ENCODE measurements at regions not wholly inside any gene's neighbourhood (a gene's known extent, or its start where the extent isn't known, plus 50 kb on each side); places are given as distances from the start of the nearest gene placed in this dataset.

DNA sequence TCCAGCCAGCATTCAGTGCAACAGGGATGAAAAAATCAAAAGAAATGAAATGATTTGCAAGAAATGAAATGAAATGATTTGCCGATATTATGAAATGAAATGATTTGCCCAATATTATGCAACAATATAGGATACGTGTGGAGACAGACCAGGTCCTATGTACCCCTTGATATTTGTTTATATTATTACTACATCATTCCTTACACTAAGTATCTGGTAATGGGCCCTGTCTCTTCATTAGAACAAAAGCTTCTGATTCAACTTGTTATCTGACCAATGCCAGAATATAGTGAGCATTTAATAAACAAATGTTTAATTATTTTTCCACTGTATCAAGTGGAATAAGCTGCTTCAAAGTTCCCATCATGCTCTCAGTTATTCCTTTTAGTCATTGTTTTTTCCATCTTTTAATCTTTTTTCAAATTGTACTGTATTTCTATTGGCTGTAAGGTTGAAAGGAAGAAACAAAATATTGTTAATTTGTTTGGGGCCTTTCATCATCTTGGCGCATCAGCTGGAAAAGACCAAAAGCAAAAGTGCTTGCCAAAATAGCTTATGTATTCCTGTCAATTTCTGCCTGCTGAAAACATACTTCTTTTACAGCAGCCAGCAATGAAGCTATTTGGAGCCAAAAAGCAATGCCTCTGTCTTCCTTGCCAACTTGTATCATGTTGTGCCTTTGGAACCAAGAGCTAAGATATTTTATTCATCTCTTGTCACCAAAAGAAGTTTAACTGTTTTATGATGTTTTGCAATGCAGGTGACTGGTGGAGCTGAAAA is 2314.9 kb downstream of the LRRC4C start:
- H3K4me1 ChIP-seq (ENCODE audit: low read depth) = no peaks in the 10 kb centered on the region
- ATAC-seq = no peak
- TF ChIP-seq, protein P1, sequence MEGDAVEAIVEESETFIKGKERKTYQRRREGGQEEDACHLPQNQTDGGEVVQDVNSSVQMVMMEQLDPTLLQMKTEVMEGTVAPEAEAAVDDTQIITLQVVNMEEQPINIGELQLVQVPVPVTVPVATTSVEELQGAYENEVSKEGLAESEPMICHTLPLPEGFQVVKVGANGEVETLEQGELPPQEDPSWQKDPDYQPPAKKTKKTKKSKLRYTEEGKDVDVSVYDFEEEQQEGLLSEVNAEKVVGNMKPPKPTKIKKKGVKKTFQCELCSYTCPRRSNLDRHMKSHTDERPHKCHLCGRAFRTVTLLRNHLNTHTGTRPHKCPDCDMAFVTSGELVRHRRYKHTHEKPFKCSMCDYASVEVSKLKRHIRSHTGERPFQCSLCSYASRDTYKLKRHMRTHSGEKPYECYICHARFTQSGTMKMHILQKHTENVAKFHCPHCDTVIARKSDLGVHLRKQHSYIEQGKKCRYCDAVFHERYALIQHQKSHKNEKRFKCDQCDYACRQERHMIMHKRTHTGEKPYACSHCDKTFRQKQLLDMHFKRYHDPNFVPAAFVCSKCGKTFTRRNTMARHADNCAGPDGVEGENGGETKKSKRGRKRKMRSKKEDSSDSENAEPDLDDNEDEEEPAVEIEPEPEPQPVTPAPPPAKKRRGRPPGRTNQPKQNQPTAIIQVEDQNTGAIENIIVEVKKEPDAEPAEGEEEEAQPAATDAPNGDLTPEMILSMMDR (IDR thresholded peaks at IDR 0.05) = no peak
- H3K9me3 ChIP-seq = no peaks in the 10 kb centered on the region
- H3K36me3 ChIP-seq (ENCODE audit: low read depth) = no peaks in the 10 kb centered on the region
- H3K4me3 ChIP-seq = no peak overlapping the region
- DNase-seq = no peak
- intact Hi-C loops (cut with DNase I, micrococcal nuclease) = no loop called here

DNA sequence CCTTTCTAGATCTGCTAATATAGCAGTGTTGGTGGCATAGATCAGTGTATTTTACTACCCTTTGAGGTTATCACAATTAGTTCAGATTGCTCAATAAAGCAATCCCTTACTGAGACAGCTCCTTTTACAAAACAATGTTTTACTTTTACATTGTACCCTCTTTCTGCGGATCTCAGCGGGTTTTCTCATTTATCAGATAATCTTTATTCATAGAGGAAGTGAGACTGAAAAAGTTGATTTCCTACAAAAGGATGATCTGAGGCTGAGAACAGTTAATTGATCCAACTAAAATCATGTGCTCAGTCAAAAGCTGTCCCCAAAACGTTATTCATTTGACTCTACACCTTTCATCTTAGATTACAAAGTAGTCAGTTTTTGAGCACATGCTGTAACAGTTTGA is 2319.9 kb downstream of the LRRC4C start:
- no peaks in the 10 kb centered on the region for H3K36me3 ChIP-seq (ENCODE audit: low read depth)
- ATAC-seq (no peak), DNase-seq (no peak)
- no peaks in the 10 kb centered on the region for H3K4me1 ChIP-seq (ENCODE audit: low read depth)
- TF ChIP-seq, protein P1 (IDR thresholded peaks at IDR 0.05) = no peak
- no peak overlapping the region for H3K4me3 ChIP-seq
- intact Hi-C loops (cut with DNase I, micrococcal nuclease) = no loop called here
- H3K9me3 ChIP-seq = peaks cover 3% of the 10 kb centered on the region

DNA sequence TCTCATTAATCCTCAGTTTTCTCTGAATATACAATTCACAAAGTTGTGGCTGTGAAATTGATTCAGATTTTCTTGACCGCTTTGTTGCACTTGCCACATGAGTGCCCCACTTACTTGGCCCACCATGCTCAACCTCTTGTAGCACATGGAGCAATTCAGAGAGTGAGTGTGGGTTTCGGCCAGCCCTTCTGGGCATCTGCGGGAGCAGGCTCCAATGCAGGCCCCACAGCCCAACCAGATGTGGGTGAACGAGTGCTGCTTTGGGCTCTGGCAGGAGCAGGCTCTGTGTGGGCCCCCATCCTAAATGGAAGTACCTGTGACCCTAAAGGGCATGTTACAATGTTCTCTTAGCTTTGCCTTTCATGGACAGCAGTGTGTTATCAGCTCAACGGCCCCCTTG is 2338.6 kb downstream of the LRRC4C start:
- no peaks in the 10 kb centered on the region for H3K4me1 ChIP-seq (ENCODE audit: low read depth)
- TF ChIP-seq, protein P1 (IDR thresholded peaks at IDR 0.05) = no peak
- no peak overlapping the region for H3K4me3 ChIP-seq
- ATAC-seq (no peak), DNase-seq (no peak)
- H3K9me3 ChIP-seq = peaks cover 7% of the 10 kb centered on the region
- intact Hi-C loops (cut with DNase I, micrococcal nuclease) = no loop called here
- no peaks in the 10 kb centered on the region for H3K36me3 ChIP-seq (ENCODE audit: low read depth)

DNA sequence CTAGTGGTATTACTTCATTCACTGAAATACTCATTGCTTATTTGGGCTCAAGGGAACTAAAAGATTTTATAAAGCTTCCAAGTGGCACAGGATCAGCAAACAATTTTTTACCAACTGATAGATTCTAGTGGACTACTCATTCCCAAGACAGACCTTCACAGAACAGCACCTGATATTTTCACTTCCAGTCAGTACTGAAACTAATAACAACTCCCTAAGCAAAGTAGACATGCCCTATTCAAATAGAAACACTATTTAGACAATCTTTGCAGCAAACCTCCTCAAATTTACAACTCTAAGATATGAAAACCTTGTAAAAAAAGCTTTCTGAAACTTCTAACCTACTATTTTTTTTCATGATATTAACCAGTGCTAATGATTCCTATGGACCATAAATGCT is 2345.8 kb downstream of the LRRC4C start:
- H3K4me1 ChIP-seq (ENCODE audit: low read depth) = no peaks in the 10 kb centered on the region
- no peak for ATAC-seq
- H3K36me3 ChIP-seq (ENCODE audit: low read depth) = no peaks in the 10 kb centered on the region
- H3K9me3 ChIP-seq = no peaks in the 10 kb centered on the region
- DNase-seq = no peak
- intact Hi-C loops (cut with DNase I, micrococcal nuclease) = no loop called here
- TF ChIP-seq, protein P1 (IDR thresholded peaks at IDR 0.05) = no peak
- H3K4me3 ChIP-seq = no peak overlapping the region

DNA sequence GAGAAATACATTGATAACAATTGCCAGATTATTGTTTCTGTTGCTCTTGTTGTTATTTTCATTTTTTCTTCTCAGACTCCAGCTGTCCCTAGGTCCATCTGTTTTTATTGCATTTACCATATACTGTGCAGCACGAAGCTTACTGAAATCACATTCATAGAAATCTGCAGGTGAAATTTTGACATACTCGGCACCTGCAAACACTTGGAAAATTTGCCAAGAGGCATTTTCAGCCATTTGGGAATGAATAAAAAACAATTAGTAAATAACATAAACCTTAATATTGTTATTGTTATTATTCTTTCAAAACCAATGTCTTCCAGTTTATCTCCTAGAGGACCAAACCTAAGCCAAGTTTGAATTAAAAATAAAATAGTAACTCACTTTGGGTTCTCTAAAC is 2357.2 kb downstream of the LRRC4C start:
- no peak for DNase-seq
- H3K9me3 ChIP-seq = peaks cover 18% of the 10 kb centered on the region
- no peak for ATAC-seq
- no peaks in the 10 kb centered on the region for H3K36me3 ChIP-seq (ENCODE audit: low read depth)
- no peaks in the 10 kb centered on the region for H3K4me1 ChIP-seq (ENCODE audit: low read depth)
- TF ChIP-seq, protein P1 (IDR thresholded peaks at IDR 0.05) = no peak
- intact Hi-C loops (cut with DNase I, micrococcal nuclease) = no loop called here
- no peak overlapping the region for H3K4me3 ChIP-seq

Measured in mucosa of descending colon (tissue), 3 donors.